ENCODE measurements at regions not wholly inside any gene's neighbourhood (a gene's known extent, or its start where the extent isn't known, plus 50 kb on each side); places are given as distances from the start of the nearest gene placed in this dataset.

DNA sequence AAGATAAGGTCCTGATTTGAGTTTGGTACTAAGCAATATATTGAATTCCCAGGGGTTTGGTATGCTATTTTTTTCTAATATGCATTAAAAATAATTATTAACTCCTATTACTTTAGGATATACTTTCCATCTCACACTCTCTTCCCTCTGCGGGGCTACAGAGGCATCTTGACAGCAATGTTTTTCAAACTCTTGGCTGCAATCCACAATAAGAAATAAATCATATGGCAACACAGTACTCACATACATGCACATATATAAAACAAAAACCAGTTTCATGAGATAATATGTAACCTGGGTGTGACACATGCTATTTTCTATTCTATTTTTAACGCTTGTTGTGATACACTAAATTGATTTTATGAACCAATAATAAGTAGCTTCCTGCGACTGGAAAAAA, 189.5 kb downstream of the UNC5CL start:
- TF ChIP-seq, protein P1, sequence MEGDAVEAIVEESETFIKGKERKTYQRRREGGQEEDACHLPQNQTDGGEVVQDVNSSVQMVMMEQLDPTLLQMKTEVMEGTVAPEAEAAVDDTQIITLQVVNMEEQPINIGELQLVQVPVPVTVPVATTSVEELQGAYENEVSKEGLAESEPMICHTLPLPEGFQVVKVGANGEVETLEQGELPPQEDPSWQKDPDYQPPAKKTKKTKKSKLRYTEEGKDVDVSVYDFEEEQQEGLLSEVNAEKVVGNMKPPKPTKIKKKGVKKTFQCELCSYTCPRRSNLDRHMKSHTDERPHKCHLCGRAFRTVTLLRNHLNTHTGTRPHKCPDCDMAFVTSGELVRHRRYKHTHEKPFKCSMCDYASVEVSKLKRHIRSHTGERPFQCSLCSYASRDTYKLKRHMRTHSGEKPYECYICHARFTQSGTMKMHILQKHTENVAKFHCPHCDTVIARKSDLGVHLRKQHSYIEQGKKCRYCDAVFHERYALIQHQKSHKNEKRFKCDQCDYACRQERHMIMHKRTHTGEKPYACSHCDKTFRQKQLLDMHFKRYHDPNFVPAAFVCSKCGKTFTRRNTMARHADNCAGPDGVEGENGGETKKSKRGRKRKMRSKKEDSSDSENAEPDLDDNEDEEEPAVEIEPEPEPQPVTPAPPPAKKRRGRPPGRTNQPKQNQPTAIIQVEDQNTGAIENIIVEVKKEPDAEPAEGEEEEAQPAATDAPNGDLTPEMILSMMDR (IDR thresholded peaks at IDR 0.05; ENCODE audit: insufficient read depth, low read depth, low read length): no peak
- no peak for TF ChIP-seq EZH2 (IDR thresholded peaks at IDR 0.05; ENCODE audit: insufficient read depth, low read length)

All from astrocyte (in vitro differentiated cells and primary cell).